Keratinocyte (primary cell): ENCODE measurements at regions not wholly inside any gene's neighbourhood (a gene's known extent, or its start where the extent isn't known, plus 50 kb on each side); places are given as distances from the start of the nearest gene placed in this dataset.

Source experiments
- DNase-seq: peaks from one replicate; pipeline ENCODE4 v3.0.0-alpha.2; 2011; ENCODE audit warnings: low read depth, missing footprints, low spot score
- FAIRE-seq: peaks from 2 replicates; lab custom pipeline; 2011; peaks lifted over from hg19 to GRCh38; lab: Jason Lieb, UNC
- H2AFZ ChIP-seq: 2 replicates; pipeline ENCODE4 v1.6.0; 2012; ENCODE audit warnings: low read length, control low read depth, inconsistent platforms; ENCODE audit not compliant: control insufficient read depth
- H3K27ac ChIP-seq: 2 replicates; pipeline ENCODE4 v1.5.1; 2011; ENCODE audit warnings: low read length; ENCODE audit not compliant: control insufficient read depth, insufficient read depth
- H3K27me3 ChIP-seq: 3 replicates; pipeline ENCODE4 v1.6.0; 2011; ENCODE audit warnings: low read length; ENCODE audit not compliant: control insufficient read depth, insufficient read depth; ENCODE audit errors: extremely low read depth
- H3K36me3 ChIP-seq, 2 experiments: 2 replicates in 1 of 2; 3 replicates in 1 of 2; pipeline ENCODE4 v1.5.1; 2011; ENCODE audit warnings: low read length in 2 of 2, mild to moderate bottlenecking in 1 of 2; ENCODE audit not compliant: control insufficient read depth in 2 of 2, insufficient read depth in 2 of 2; ENCODE audit errors: extremely low read depth in 1 of 2
- H3K4me1 ChIP-seq: 3 replicates; pipeline ENCODE4 v1.5.1; 2011; ENCODE audit warnings: low read length; ENCODE audit not compliant: control insufficient read depth, insufficient read depth; ENCODE audit errors: extremely low read depth
- H3K4me2 ChIP-seq: 3 replicates; pipeline ENCODE4 v1.6.0; 2011; ENCODE audit warnings: low read depth, low read length; ENCODE audit not compliant: control insufficient read depth, insufficient read depth; ENCODE audit errors: extremely low read depth
- H3K4me3 ChIP-seq, 3 experiments: fragments of 200-600 bp in 1 of 3; sonication (generic) in 1 of 3; 2 replicates in 2 of 3; 3 replicates in 1 of 3; pipeline ENCODE4 v1.5.1; 2011 to 2016; ENCODE audit warnings: low read length in 3 of 3, mild to moderate bottlenecking in 3 of 3, control low read depth in 2 of 3, inconsistent platforms in 1 of 3, low read depth in 1 of 3, mixed read lengths in 1 of 3, mixed run types in 1 of 3, moderate library complexity in 1 of 3; ENCODE audit not compliant: control insufficient read depth in 2 of 3, insufficient read depth in 2 of 3; ENCODE audit errors: extremely low read depth in 1 of 3
- H3K79me2 ChIP-seq: 2 replicates; pipeline ENCODE4 v1.6.0; 2012; ENCODE audit warnings: low read length; ENCODE audit not compliant: control insufficient read depth, insufficient read depth
- H3K9ac ChIP-seq: 3 replicates; pipeline ENCODE4 v1.6.0; 2011; ENCODE audit warnings: low read length; ENCODE audit not compliant: control insufficient read depth, insufficient read depth; ENCODE audit errors: extremely low read depth
- H3K9me1 ChIP-seq: 3 replicates; pipeline ENCODE4 v1.6.0; 2011; ENCODE audit warnings: low read length; ENCODE audit not compliant: control insufficient read depth, insufficient read depth; ENCODE audit errors: extremely low read depth
- H3K9me3 ChIP-seq: 2 replicates; pipeline ENCODE4 v1.5.1; 2012; ENCODE audit warnings: low read depth, low read length; ENCODE audit not compliant: control insufficient read depth
- H4K20me1 ChIP-seq: 3 replicates; pipeline ENCODE4 v1.6.0; 2011; ENCODE audit warnings: low read length; ENCODE audit not compliant: control insufficient read depth, insufficient read depth; ENCODE audit errors: extremely low read depth
- EZH2 ChIP-seq: IDR thresholded peaks from one replicate; pipeline ENCODE4 v1.6.1; 2012; ENCODE audit warnings: inconsistent platforms, mild to moderate bottlenecking, low read length, moderate library complexity
- dilution Hi-C: fragments of 300-500 bp; cut with MboI; formaldehyde crosslinking; loops from one replicate; pipeline ENCODE4 v1.7.0; 2020; ENCODE audit warnings: low sequenced_read_pairs; ENCODE audit not compliant: extremely low pct_ligation_motif_present
- TF ChIP-seq, protein P1 (sequence below), 3 experiments: IDR thresholded peaks in 1 of 3; conservative IDR thresholded peaks in 1 of 3; optimal IDR thresholded peaks in 1 of 3; 2 replicates in 2 of 3; 3 replicates in 1 of 3; pipeline versions ENCODE3 to v1.5.1; 2011; ENCODE audit warnings: low read length in 3 of 3, mild to moderate bottlenecking in 3 of 3, moderate library complexity in 2 of 3, control low read depth in 1 of 3, inconsistent platforms in 1 of 3; ENCODE audit not compliant: insufficient read depth in 2 of 3; ENCODE audit errors: extremely low read depth in 1 of 3

- Histone ChIP-seq H2AFZ (no peak overlapping the region), H3K4me1 (no peaks in the 10 kb centered on the region), H3K27me3 (no peaks in the 10 kb centered on the region), H3K4me2 (no peak overlapping the region), H3K27ac (no peak overlapping the region), H3K79me2 (no peaks in the 10 kb centered on the region), H4K20me1 (no peaks in the 10 kb centered on the region), H3K4me3 (no peak overlapping the region), H3K9ac (no peak overlapping the region), H3K9me1 (no peaks in the 10 kb centered on the region), H3K36me3 (no peaks in the 10 kb centered on the region), H3K9me3 (no peaks in the 10 kb centered on the region)
- no peak for DNase-seq
- no peak for FAIRE-seq
- TF ChIP-seq, protein P1, sequence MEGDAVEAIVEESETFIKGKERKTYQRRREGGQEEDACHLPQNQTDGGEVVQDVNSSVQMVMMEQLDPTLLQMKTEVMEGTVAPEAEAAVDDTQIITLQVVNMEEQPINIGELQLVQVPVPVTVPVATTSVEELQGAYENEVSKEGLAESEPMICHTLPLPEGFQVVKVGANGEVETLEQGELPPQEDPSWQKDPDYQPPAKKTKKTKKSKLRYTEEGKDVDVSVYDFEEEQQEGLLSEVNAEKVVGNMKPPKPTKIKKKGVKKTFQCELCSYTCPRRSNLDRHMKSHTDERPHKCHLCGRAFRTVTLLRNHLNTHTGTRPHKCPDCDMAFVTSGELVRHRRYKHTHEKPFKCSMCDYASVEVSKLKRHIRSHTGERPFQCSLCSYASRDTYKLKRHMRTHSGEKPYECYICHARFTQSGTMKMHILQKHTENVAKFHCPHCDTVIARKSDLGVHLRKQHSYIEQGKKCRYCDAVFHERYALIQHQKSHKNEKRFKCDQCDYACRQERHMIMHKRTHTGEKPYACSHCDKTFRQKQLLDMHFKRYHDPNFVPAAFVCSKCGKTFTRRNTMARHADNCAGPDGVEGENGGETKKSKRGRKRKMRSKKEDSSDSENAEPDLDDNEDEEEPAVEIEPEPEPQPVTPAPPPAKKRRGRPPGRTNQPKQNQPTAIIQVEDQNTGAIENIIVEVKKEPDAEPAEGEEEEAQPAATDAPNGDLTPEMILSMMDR (optimal IDR thresholded peaks at IDR 0.05 in 1 of 3, IDR thresholded peaks at IDR 0.05 in 1 of 3, conservative IDR thresholded peaks at IDR 0.05 in 1 of 3; ENCODE audit: extremely low read depth in 1 of 3, insufficient read depth in 2 of 3, low read length in 3 of 3), result no peak
- no peak for TF ChIP-seq EZH2
- dilution Hi-C loops, result no loop called here
Measured at GRCh38 chr5:98121036-98121936, 652.2 kb upstream of the RGMB start.

DNA sequence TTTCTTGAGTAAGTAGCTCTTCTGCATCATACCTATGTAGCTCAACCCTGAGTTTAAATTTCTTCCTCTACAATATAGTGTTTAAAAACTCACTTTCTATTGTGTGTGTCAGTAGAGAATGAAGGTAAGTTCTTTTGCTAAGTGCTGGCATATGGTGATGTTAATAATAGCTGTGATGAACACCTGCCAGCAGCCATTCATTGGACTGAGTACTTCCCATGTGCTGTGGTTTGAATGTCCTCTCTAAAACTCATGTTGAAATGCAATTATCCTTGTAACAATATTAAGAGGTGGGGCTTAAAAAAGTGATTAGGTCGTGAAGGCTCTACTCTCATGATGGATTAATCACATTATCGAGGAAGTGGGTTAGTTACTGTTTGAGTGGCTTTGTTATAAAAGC is 645.2 kb upstream of the RGMB start:
- Histone ChIP-seq H3K27ac (no peak overlapping the region), H3K4me3 (no peak overlapping the region), H3K36me3 (no peaks in the 10 kb centered on the region), H2AFZ (no peak overlapping the region), H3K4me2 (no peak overlapping the region), H4K20me1 (no peaks in the 10 kb centered on the region), H3K9me1 (no peaks in the 10 kb centered on the region), H3K9ac (no peak overlapping the region), H3K27me3 (no peaks in the 10 kb centered on the region), H3K4me1 (no peaks in the 10 kb centered on the region), H3K9me3 (no peaks in the 10 kb centered on the region), H3K79me2 (no peaks in the 10 kb centered on the region)
- FAIRE-seq (no peak), DNase-seq (no peak)
- dilution Hi-C loops, result no loop called here
- no peak for TF ChIP-seq EZH2
- TF ChIP-seq, protein P1 (optimal IDR thresholded peaks at IDR 0.05 in 1 of 3, IDR thresholded peaks at IDR 0.05 in 1 of 3, conservative IDR thresholded peaks at IDR 0.05 in 1 of 3; ENCODE audit: extremely low read depth in 1 of 3, insufficient read depth in 2 of 3, low read length in 3 of 3), result no peak
